ENCODE measurements at regions not wholly inside any gene's neighbourhood (a gene's known extent, or its start where the extent isn't known, plus 50 kb on each side); places are given as distances from the start of the nearest gene placed in this dataset.

GRCh38 chr18:39838831-39839230 is 2116.2 kb upstream of the PIK3C3 start:
- TF ChIP-seq, protein P1, sequence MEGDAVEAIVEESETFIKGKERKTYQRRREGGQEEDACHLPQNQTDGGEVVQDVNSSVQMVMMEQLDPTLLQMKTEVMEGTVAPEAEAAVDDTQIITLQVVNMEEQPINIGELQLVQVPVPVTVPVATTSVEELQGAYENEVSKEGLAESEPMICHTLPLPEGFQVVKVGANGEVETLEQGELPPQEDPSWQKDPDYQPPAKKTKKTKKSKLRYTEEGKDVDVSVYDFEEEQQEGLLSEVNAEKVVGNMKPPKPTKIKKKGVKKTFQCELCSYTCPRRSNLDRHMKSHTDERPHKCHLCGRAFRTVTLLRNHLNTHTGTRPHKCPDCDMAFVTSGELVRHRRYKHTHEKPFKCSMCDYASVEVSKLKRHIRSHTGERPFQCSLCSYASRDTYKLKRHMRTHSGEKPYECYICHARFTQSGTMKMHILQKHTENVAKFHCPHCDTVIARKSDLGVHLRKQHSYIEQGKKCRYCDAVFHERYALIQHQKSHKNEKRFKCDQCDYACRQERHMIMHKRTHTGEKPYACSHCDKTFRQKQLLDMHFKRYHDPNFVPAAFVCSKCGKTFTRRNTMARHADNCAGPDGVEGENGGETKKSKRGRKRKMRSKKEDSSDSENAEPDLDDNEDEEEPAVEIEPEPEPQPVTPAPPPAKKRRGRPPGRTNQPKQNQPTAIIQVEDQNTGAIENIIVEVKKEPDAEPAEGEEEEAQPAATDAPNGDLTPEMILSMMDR (IDR thresholded peaks at IDR 0.05; ENCODE audit: insufficient read depth, low read length, poor library complexity, severe bottlenecking), result no peak
- no peaks in the 10 kb centered on the region for H3K36me3 ChIP-seq (ENCODE audit: control insufficient read depth, insufficient read depth, low read length)
- DNase-seq (ENCODE audit: extremely low read depth, insufficient read length), result no peak

DNA sequence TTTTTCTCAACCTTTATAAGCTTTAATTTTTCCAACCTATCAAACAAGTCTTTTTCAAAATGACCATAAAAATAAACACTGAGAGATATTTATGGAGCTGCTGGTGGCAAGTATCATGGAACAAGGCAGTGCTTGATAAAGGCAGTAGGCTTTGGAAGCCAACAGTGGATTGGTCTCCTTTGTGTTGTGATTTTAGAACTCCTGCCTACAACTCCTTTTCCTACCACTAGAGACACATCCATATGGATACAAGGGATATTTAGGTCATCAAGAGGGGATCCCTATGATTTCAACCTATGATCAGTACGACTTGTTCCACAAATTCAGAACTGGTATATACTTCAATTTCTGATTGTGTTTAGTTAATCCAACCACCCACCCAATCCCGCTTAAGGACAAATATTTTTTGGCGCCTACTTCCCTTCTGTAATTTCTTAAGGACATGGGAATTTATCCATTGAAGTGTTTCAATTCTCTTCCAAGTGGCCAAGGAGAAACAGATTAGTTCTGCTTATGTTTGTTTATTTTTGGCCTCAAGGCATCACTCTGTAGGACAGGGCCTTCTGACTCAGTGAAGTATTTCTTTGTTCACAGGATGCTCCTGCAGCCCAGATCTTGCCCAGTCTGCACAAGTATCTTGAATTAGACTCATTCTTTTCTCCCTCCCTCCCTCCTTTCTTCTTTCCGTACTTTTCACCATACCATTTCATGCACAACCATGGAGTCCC is 2119.6 kb upstream of the PIK3C3 start:
- TF ChIP-seq, protein P1 (IDR thresholded peaks at IDR 0.05; ENCODE audit: insufficient read depth, low read length, poor library complexity, severe bottlenecking), result no peak
- Histone ChIP-seq H3K27me3 (replicated peaks; ENCODE audit: control insufficient read depth, insufficient read depth, low read length) (no peaks in the 10 kb centered on the region), H3K36me3 (ENCODE audit: control insufficient read depth, insufficient read depth, low read length) (no peaks in the 10 kb centered on the region), H3K4me3 (replicated peaks; ENCODE audit: low read depth, low read length) (no peak overlapping the region)
- DNase-seq (ENCODE audit: extremely low read depth, insufficient read length), result no peak

More at GRCh38 chr18:39838831-39839230, 2116.2 kb upstream of the PIK3C3 start:
- Histone ChIP-seq H3K27me3 (replicated peaks; ENCODE audit: control insufficient read depth, insufficient read depth, low read length) (no peaks in the 10 kb centered on the region), H3K4me3 (replicated peaks; ENCODE audit: low read depth, low read length) (no peak overlapping the region)

DNA sequence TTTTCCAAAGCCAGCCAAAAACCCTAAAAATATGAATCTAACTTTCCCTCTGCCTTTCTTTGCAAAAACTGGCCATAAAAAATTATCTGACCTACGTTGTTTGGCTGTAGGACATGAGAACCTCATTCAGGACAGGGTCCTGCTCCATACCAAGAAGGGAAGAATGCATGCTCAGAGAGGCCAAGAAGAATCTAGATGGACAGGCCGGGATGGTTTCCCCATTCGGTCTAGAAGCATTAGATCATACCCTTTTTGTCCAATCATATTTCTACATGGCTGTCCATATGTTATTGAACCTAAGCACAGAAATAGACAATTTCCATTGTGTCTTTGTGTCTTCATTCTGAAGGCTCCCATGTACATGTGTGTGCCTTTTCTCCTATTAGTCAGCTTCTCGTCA is 2120.4 kb upstream of the PIK3C3 start:
- no peaks in the 10 kb centered on the region for H3K27me3 ChIP-seq (replicated peaks; ENCODE audit: control insufficient read depth, insufficient read depth, low read length)
- DNase-seq (ENCODE audit: extremely low read depth, insufficient read length), result no peak
- no peaks in the 10 kb centered on the region for H3K36me3 ChIP-seq (ENCODE audit: control insufficient read depth, insufficient read depth, low read length)
- H3K4me3 ChIP-seq (replicated peaks; ENCODE audit: low read depth, low read length), result no peak overlapping the region
- TF ChIP-seq, protein P1 (IDR thresholded peaks at IDR 0.05; ENCODE audit: insufficient read depth, low read length, poor library complexity, severe bottlenecking), result no peak

GRCh38 chr18:39825485-39826150 is 2129.4 kb upstream of the PIK3C3 start:
- no peaks in the 10 kb centered on the region for H3K27me3 ChIP-seq (replicated peaks; ENCODE audit: control insufficient read depth, insufficient read depth, low read length)
- no peak for DNase-seq (ENCODE audit: extremely low read depth, insufficient read length)
- H3K4me3 ChIP-seq (replicated peaks; ENCODE audit: low read depth, low read length), result no peak overlapping the region
- TF ChIP-seq, protein P1 (IDR thresholded peaks at IDR 0.05; ENCODE audit: insufficient read depth, low read length, poor library complexity, severe bottlenecking), result no peak
- H3K36me3 ChIP-seq (ENCODE audit: control insufficient read depth, insufficient read depth, low read length), result no peaks in the 10 kb centered on the region

- DNase-seq (ENCODE audit: extremely low read depth, insufficient read length), result no peak
- no peak overlapping the region for H3K4me3 ChIP-seq (replicated peaks; ENCODE audit: low read depth, low read length)
- H3K27me3 ChIP-seq (replicated peaks; ENCODE audit: control insufficient read depth, insufficient read depth, low read length), result no peaks in the 10 kb centered on the region
- TF ChIP-seq, protein P1 (IDR thresholded peaks at IDR 0.05; ENCODE audit: insufficient read depth, low read length, poor library complexity, severe bottlenecking), result no peak
- H3K36me3 ChIP-seq (ENCODE audit: control insufficient read depth, insufficient read depth, low read length), result no peaks in the 10 kb centered on the region
Measured at GRCh38 chr18:39806525-39806924, 2148.5 kb upstream of the PIK3C3 start.

Measured in GM06990 (cell line).